Suprapubic skin (tissue), 4 donors: ENCODE measurements at regions not wholly inside any gene's neighbourhood (a gene's known extent, or its start where the extent isn't known, plus 50 kb on each side); places are given as distances from the start of the nearest gene placed in this dataset.

Experiments used
- DNase-seq, 2 donors: peaks; one replicate each; pipeline ENCODE4 v3.0.0-alpha.2; 2019; ENCODE audit warnings: low spot score in 2 of 2
- H3K27ac ChIP-seq: fragments of 200-600 bp; sonication (generic); one replicate; pipeline ENCODE4 v1.5.1; 2019
- H3K27me3 ChIP-seq: fragments of 200-600 bp; sonication (generic); one replicate; pipeline ENCODE4 v1.5.1; 2019
- H3K36me3 ChIP-seq: fragments of 200-600 bp; sonication (generic); one replicate; pipeline ENCODE4 v1.5.1; 2019
- H3K4me1 ChIP-seq: fragments of 200-600 bp; sonication (generic); one replicate; pipeline ENCODE4 v1.5.1; 2019
- H3K4me3 ChIP-seq: fragments of 200-600 bp; sonication (generic); one replicate; pipeline ENCODE4 v1.5.1; 2019; ENCODE audit warnings: mild to moderate bottlenecking
- H3K9me3 ChIP-seq: fragments of 200-600 bp; sonication (generic); one replicate; pipeline ENCODE4 v1.5.1; 2019
- CTCF ChIP-seq, 2 donors: fragments of 200-600 bp in 1 of 2; fragments of 450-650 bp in 1 of 2; sonication (generic) in 1 of 2; IDR thresholded peaks; one replicate each; pipeline ENCODE4 v1.5.1; 2016 to 2019; ENCODE audit warnings: antibody characterized with exemption in 2 of 2, mild to moderate bottlenecking in 1 of 2, moderate library complexity in 1 of 2
- EP300 ChIP-seq: sonication (generic); formaldehyde crosslinking; IDR thresholded peaks from one replicate; pipeline ENCODE4 v1.6.1; 2017; ENCODE audit warnings: antibody characterized with exemption
- POLR2A ChIP-seq, 2 donors: fragments of 450-650 bp; IDR thresholded peaks; one replicate each; pipeline ENCODE4 v1.6.1; 2017; ENCODE audit warnings: antibody characterized with exemption in 2 of 2, mild to moderate bottlenecking in 2 of 2, moderate library complexity in 2 of 2
- POLR2AphosphoS5 ChIP-seq, 3 donors: sonication (generic); formaldehyde crosslinking; IDR thresholded peaks; one replicate each; pipeline ENCODE4 v1.6.1; 2017; ENCODE audit warnings: antibody characterized with exemption in 3 of 3
- WGBS: methylation state at CpG from one replicate; pipeline ENCODE4 v1.1.5; 2018; 5-methylcytosine and 5-hydroxymethylcytosine counted together

- Histone ChIP-seq H3K27me3 (peaks cover 5% of the 10 kb centered on the region), H3K4me1 (peaks cover 46% of the 10 kb centered on the region), H3K9me3 (no peaks in the 10 kb centered on the region), H3K36me3 (no peaks in the 10 kb centered on the region), H3K27ac (peak overlapping the region; percentile 100), H3K4me3 (peak overlapping the region; percentile 77)
- DNase-seq, result no peak
- 68% methylated on average over 3 of the region's 3 CpGs for WGBS
- no peak for TF ChIP-seq EP300
- no peak for TF ChIP-seq POLR2A (IDR thresholded peaks at IDR 0.05)
- no peak for TF ChIP-seq CTCF (IDR thresholded peaks at IDR 0.05)
- TF ChIP-seq POLR2AphosphoS5 (IDR thresholded peaks at IDR 0.05), result no peak
Observed at GRCh38 chr13:50123002-50123401, 107.8 kb downstream of the KCNRG start.

GRCh38 chr13:50123515-50123861 is 108.2 kb downstream of the KCNRG start:
- H3K4me1 ChIP-seq, result peaks cover 48% of the 10 kb centered on the region
- TF ChIP-seq POLR2AphosphoS5 (IDR thresholded peaks at IDR 0.05) (no peak), POLR2A (IDR thresholded peaks at IDR 0.05) (no peak), EP300 (no peak), CTCF (IDR thresholded peaks at IDR 0.05) (no peak)
- H3K36me3 ChIP-seq, result no peaks in the 10 kb centered on the region
- WGBS, result 7% methylated on average over 13 of the region's 13 CpGs
- no peaks in the 10 kb centered on the region for H3K9me3 ChIP-seq
- peak overlapping the region; percentile 100 for H3K27ac ChIP-seq
- peaks cover 10% of the 10 kb centered on the region for H3K27me3 ChIP-seq
- peak overlapping the region; percentile 77 for H3K4me3 ChIP-seq
- no peak for DNase-seq

GRCh38 chr13:50123862-50124535 is 108.8 kb downstream of the KCNRG start:
- Histone ChIP-seq H3K4me1 (peaks cover 48% of the 10 kb centered on the region), H3K27me3 (peaks cover 15% of the 10 kb centered on the region), H3K4me3 (peak overlapping the region; percentile 77), H3K9me3 (no peaks in the 10 kb centered on the region), H3K36me3 (no peaks in the 10 kb centered on the region), H3K27ac (peak overlapping the region; percentile 100)
- TF ChIP-seq CTCF (IDR thresholded peaks at IDR 0.05) (no peak), EP300 (no peak), POLR2A (IDR thresholded peaks at IDR 0.05) (peak; percentile 68 to 85), POLR2AphosphoS5 (IDR thresholded peaks at IDR 0.05) (peak; percentile 37 to 61 (median 38))
- peak; percentile 85 to 89 for DNase-seq
- WGBS, result 0% methylated on average over 14 of the region's 69 CpGs

- peak overlapping the region; percentile 100 for H3K27ac ChIP-seq
- DNase-seq, result peak; percentile 98
- peak overlapping the region; percentile 77 for H3K4me3 ChIP-seq
- peak in 2 of 3 donors; percentile 36 to 69 for TF ChIP-seq POLR2AphosphoS5 (IDR thresholded peaks at IDR 0.05)
- no peak for TF ChIP-seq POLR2A (IDR thresholded peaks at IDR 0.05)
- WGBS, result 0% methylated on average over 4 of the region's 78 CpGs
- no peaks in the 10 kb centered on the region for H3K36me3 ChIP-seq
- H3K27me3 ChIP-seq, result peaks cover 22% of the 10 kb centered on the region
- no peaks in the 10 kb centered on the region for H3K9me3 ChIP-seq
- peaks cover 54% of the 10 kb centered on the region for H3K4me1 ChIP-seq
Observed at GRCh38 chr13:50124536-50125303, 109.5 kb downstream of the KCNRG start.

GRCh38 chr13:50125304-50125553 is 110.0 kb downstream of the KCNRG start:
- TF ChIP-seq POLR2AphosphoS5 (IDR thresholded peaks at IDR 0.05), result no peak
- TF ChIP-seq POLR2A (IDR thresholded peaks at IDR 0.05), result no peak
- peak overlapping the region; percentile 77 for H3K4me3 ChIP-seq
- no peaks in the 10 kb centered on the region for H3K9me3 ChIP-seq
- peaks cover 27% of the 10 kb centered on the region for H3K27me3 ChIP-seq
- peak overlapping the region; percentile 100 for H3K27ac ChIP-seq
- WGBS, result no CpG with 5 or more reads among the region's 31 CpGs
- DNase-seq, result no peak
- peaks cover 59% of the 10 kb centered on the region for H3K4me1 ChIP-seq
- H3K36me3 ChIP-seq, result no peaks in the 10 kb centered on the region

GRCh38 chr13:50125554-50126262 is 110.5 kb downstream of the KCNRG start:
- Histone ChIP-seq H3K4me3 (peak overlapping the region; percentile 77), H3K27me3 (peaks cover 32% of the 10 kb centered on the region)
- peak; percentile 95 to 96 for DNase-seq

More at GRCh38 chr13:50125554-50126262, 110.5 kb downstream of the KCNRG start:
- H3K27ac ChIP-seq, result peak overlapping the region; percentile 100
- H3K36me3 ChIP-seq, result no peaks in the 10 kb centered on the region
- no peaks in the 10 kb centered on the region for H3K9me3 ChIP-seq
- no peak for TF ChIP-seq CTCF (IDR thresholded peaks at IDR 0.05)
- TF ChIP-seq EP300, result no peak
- TF ChIP-seq POLR2A (IDR thresholded peaks at IDR 0.05), result peak; percentile 61 to 74
- peak in 1 of 3 donors; percentile 81 for TF ChIP-seq POLR2AphosphoS5 (IDR thresholded peaks at IDR 0.05)
- peaks cover 64% of the 10 kb centered on the region for H3K4me1 ChIP-seq
- WGBS, result 2% methylated on average over 7 of the region's 87 CpGs
